Raji (cell line): ENCODE measurements at regions not wholly inside any gene's neighbourhood (a gene's known extent, or its start where the extent isn't known, plus 50 kb on each side); places are given as distances from the start of the nearest gene placed in this dataset.

ENCODE experiments used
- POLR2A ChIP-seq: IDR thresholded peaks from 2 replicates; pipeline ENCODE4 v1.6.1; 2011; ENCODE audit warnings: low read depth, low read length, control low read depth; ENCODE audit not compliant: insufficient read depth

DNA sequence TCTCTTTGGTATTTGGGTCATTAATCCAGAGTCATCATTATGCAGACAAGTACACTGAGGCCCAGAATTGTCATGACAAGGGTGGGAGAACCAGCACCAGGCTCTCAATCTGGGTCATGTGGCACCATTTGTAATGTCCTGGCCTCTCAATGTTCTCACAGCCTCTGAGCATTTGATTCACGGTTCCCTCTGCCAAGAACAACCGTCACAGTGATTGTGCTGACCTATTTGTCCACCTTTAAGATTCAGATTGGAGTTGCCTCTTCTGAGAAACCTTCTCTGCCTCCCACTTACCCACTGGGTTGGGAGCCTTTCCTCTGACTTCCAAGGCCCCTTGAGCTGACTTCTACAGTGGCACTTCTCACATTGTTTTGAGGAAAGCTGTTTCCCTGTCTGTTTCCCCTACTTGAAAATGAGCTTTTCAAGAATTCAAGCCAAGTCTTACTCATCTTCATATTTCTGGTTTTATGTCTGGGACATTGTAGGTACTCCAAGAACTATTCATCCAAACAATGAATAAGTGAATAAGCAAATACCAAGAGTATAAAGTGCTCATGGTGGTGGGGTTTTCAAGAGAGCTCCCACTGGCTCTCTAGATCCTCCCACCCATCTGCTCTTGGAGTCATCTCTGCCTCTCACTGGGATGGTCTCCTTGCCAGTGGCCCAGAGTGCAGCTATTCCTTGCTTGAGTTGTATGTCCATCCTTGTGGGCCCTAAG lies 126.4 kb upstream of the E2F8 start:
- no peak for TF ChIP-seq POLR2A

DNA sequence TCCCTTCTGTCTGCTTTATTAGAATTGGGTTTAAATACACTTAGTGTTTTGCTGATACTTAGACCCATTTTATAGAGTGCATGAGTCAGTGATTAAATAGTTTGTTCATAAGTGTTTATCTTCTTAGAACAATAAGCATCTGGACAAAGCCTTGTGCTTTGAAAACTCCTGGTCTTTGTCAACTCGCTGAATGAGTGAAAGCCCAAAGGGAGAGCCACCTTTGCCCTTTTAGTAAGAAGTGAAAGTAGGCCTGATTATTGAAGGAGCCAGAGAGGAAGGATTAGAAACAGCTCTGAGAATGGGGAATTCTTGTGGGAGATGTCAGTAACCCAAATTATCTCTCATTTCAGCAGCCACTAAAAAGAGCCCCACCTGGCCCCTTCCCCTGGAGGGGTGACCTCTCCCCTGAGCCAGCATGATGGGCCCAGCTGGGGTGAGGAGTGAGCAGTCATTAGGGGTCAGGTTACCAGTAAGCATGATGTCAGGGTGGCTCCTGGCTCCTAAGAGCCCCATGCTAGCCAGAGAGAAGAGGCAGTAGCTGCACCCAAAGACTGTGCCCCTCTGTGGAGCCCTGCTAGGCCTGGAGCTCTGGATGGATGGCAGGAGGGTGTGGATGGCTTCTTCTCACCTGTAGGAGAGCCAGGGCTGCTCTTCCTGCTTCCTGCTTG lies 125.1 kb upstream of the E2F8 start:
- TF ChIP-seq POLR2A = no peak

DNA sequence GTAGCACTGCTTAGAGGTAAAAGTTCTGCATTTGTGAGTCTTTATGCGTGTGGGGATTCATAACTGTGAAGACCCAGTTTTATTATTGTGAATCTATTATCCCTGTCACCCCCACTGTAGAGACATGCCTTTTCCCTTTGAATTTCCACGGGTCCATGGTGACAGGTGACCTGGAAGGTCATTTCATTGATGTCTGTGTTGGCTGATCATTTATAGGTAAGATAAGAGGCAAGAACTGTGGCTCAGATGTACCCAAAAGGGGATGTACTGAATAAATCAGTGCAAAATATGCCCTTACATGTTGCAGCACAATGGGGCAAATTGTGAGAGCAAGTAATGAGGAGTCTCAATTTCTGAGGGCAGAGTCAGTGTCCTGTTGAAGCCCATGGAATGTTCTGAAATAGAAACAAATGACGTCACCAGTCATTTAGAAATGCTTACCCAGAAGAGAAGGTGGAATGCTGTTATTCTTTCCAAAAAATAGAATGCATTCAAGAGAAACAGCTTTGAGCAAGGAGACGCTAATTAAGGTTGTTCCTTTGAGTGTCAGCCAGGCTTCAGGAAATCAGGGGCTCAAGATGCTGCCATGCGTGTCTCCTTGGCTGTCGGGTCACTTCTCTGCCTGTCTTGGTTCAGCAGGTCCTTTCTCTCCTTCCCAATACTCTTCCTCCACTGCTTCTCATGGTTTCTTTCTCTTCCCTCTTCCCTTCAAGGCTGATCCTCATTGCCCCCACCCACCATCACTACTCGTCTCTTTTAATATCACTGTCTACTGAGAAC lies 118.7 kb upstream of the E2F8 start:
- no peak for TF ChIP-seq POLR2A

DNA sequence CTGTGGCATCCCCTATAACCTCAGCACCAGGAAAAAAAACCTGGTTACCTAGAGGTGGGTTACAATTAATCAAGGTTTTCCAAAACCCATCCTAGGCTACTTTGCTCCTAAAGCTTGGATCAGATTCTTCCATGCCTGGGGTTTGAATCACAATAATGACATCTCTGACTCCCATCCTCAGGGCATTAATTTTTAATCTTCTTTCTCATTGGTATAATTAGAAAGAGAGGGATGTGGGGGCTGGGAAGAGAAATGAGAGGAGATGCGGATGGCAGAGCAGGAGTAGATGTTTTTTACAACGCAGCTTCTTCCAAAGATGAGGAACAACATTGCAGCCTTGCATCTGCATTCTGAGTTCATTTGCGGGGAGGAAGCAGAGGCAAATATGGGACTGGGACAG lies 117.2 kb upstream of the E2F8 start:
- TF ChIP-seq POLR2A = no peak

DNA sequence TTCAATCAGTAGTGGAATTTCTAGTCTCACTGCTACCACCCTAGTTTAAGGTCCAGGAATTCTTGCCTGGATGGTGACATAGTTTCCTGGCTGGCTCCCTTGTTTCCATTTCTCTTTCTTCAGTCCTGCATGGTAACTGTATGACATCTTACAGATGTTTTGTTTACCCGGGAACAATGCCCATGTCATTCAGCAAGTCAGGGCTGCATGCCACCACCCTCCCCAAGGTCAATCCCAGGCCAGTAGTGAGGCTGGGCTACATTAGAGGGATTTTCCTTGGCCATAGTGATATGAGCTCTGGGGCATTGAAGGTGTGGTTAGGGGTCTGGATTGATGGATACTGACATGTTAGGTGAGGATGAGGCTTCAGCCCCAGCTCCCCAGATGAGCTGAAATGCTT lies 114.9 kb upstream of the E2F8 start:
- TF ChIP-seq POLR2A = no peak

DNA sequence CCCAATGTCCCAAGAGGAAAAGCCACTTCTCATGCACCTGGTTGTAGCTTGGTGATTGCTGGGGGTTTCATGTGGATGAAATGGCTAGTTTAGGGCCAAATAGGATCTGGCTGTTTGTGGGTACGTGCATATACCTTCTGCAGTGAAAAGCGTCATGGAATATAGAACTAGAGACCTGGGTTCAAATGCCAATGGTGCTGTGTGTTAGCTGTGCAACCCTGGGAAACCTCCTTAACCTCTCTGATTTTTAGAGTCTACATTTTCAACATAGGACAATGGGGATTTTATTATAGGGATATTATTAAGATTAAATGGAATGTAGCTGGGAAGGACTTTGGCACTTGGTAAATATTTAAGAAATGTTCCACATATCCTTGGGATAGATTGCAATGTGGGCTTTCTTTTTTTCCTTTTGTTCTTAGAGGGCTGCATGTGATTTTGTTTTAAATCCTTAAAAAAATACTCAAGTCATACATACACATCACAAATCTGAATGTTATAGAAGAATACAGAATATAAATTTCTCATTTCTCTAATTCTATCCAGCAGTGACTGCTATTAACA lies 112.6 kb upstream of the E2F8 start:
- no peak for TF ChIP-seq POLR2A

DNA sequence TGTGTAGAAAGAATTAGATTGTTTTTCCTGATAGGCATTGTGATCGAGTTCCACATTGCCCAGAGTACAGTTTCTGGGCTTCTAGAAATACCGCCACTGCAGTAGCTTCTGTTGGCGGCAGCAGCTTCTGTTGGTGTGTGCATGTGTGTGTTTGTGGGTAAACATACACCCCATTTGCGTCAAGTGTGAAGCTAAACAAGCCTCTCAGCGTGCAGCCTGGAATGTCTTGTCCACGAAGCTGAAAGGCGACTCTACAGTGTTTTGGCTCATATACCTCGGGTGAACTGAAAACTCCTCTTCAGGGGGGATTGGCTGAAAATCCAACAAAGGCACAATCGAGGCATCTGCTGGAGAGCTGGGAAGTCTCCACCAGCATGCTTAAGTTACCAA lies 112.0 kb upstream of the E2F8 start:
- TF ChIP-seq POLR2A = no peak

DNA sequence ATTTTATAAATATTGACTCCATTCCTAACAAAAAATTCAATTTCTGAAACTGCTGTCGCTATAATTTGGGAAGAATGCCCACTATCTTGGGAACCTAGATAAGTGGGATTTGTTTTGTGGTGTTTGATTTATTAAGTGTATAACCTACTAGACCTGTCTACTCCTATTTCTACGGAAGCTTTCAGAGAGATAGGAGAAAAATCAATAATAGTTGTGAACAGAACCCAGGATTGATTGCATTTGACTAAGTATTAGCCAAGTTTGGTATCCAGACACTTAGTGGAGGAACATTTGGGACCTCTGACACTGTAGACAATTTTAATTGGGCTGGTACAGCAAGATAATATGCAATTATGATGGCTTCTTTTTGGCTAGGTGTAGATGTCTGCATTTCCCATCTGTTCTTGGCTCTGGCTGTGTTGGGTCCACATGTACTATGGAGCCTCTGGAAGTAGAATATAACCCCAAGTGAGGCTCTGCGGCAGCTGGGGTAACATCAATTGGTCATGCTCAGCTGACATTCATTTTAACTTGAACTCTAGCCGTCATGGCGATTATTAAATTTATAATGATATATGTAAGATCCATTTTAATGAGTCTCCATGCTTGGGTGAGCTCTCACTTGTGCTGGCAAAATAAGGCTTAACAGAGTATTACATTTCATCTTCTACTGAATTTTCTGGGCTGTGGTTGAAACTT lies 111.5 kb upstream of the E2F8 start:
- no peak for TF ChIP-seq POLR2A

DNA sequence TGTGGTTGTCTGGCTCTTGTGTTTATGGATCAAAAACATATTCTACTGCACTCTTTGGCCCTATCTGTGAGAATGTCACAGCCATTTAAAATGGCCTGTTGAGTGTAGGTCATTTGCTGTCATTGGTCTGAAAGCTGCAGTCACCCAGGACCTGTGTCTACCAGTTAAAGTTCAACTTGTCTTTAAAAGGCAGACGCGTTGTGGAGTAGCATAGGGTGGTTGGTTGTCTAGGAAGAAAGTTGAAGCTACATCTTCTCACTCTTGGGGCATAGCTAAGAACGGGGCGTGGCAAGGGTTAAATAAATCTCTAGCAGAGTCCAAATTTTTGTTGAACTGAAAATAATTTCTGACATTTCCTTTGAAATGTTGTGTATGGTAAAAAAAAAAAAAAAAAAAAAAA lies 110.7 kb upstream of the E2F8 start:
- no peak for TF ChIP-seq POLR2A

DNA sequence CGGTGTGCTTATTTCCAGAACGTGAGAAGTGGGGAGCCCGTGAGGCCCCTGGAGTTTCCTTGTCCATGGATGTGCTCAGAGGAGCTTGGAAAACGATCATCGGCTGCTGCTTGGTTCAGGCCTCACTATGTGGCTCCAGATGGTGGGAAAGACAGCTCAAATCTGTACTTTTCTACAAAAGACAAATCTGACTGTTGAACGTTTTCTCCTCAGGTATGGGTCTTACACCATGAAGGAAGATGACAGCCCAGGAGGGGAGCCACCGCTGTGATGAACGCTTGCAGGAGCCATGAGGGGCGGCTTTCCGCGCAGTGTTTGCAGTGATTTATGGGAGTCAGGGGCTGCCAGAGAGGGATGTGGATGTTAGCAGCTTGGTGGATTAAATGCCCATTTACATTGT lies 109.4 kb upstream of the E2F8 start:
- TF ChIP-seq POLR2A = no peak

DNA sequence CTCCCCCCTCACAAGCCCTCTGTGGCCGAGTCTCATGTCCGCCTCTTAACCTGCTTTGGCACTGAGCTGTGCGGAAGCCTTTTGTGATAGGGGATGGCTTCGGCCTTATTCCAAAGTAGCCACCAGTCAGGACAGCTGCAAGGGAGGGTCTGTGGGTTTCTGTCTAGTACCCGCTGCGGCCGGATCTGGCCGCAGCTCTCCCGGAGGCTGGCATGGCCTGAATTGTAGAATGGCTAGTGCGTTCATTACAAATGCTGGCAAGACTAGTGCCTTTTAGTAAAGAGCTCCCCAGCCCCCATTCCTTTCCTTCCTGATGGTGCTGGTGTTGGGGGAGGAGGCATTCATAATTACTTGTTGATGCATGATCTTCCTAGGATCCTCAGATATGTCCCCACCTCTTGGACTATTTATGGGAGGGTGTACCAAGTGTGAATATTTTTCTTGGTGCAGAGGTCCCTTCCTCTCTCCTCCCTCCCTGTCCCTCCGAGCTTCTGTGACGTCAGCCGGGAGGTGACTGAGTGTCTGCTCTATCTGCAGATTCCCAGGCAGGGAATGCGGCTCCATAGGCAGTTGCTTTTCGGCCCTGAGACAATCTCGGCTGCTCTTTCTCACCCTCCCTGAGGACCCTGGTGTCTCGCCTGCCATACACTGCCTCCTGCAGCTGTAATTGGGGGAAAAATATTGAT lies 108.7 kb upstream of the E2F8 start:
- no peak for TF ChIP-seq POLR2A

DNA sequence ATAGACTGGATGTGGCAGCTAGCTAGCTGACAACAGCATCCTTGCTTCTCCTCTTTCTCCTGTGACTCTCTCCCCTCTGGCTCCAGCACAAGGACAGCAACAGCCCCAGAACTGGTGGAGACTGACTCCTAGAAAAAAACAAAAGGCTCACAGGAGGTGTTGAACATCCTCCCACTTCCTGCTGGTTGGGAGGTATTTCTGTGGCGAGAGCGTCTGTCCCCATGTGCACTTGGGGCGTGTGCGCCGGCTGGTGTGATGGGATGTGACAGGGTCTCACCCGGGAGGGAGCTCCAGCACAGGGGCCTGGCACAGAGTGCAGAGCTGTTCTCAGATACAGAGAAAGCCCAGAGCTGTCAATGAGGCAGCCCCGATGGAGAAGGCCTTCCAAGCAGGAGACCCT lies 107.2 kb upstream of the E2F8 start:
- TF ChIP-seq POLR2A = no peak

DNA sequence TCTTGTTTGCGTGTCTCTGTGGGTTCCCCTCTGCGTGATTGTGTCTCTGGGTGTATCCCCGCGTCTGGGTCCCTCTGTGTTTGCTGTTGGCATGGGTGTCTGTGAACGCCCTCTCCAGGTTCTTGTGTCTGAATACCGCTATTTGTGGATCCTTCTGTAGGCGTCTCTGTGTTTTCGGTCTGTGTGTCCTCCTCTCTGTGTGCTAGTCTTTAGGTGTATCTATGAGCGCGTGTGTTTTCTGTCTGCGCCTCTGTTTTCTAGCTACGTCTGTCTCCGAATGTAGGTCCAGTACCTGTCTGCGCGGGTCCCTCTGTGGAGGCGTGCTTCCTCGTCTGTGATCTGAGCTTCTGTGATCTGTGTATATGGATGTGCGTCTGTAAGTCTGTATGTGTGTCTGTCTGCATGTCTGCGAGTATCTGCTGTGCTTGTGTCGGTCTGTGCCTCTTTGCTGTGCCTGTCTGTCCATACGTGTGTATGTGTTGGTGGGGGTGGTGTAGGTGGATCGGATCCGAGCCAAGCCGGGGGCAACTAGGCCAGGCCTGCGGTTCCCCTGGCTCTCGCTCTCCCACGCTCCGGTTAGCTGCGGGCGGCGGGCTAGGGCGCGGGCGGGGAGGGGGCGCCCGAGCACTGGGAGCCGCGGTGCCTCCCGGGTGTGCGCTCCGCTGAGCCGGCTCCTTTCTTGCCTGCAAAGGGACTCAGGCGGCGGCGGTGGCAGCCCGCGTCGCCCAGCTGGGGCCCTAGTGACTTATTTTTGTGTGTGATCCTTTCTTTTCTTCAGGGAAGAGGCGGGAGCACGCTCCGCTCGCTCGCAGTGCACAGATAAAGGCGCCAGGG lies 105.3 kb upstream of the E2F8 start:
- TF ChIP-seq POLR2A = no peak

DNA sequence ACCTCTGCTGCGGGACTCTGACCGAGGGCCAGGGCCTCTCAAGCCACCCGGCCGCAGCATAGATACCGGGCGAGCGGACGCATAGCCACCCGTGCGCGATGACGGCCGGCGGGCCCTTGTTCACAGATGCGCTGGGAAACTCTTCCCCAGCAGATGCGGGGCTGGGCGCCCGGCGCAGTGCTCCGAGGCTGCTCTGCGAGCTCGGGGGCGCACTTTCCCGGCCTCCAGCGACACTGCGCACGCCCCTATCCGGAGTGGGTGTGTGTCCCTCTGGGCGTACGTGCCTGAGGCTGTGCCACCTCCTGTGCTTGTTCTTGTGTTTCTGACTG lies 104.7 kb upstream of the E2F8 start:
- no peak for TF ChIP-seq POLR2A
